ENCODE measurements at regions not wholly inside any gene's neighbourhood (a gene's known extent, or its start where the extent isn't known, plus 50 kb on each side); places are given as distances from the start of the nearest gene placed in this dataset.
"Not testable (repeated sequence)": the region's sequence is repeated elsewhere in the genome, so short reads cannot be mapped to it uniquely, and the experiment has no call there.

DNA sequence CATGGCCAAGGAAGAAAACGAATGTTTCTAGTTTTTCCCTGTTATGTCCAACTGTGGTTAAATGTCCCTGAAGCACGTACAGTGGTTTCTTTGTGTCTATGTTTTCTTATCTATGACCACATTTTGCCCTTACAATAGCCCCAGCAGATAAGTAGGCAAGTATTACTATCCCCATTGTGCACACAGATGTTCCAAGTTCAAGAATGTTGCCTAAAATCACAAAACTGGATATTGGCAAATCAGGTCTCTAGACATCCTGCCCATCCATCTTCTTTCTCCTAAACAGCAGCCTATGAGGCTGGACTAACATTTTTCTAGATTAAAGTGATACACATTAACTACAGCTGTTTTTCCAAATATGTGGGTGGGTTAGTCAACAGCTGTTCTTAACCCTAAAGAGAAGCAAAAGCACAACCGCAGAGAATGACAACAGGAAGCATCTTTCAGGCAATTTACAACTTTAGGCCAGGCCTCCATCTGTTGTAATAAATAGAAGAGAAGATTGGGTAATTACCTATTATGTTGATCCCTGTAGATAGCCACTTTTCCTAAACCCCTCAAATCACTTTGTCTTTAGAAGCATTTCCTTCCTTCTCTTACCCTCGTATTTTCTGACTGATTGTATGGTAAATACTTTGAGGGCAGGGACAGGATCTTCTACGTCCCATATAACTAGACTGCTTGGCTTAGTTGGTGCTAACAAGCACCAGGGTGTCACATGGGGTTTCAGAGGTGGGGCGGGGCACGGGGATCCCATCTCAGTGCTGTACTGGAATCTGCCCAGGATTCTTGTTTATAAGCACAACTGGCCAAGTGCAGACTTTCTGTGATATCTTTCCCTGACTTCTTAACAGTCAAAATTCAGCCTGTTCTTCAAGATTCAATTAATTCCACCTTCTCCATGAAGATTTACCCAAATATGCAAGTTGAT is 132.1 kb upstream of the SETBP1 start:
- no peak for DNase-seq (ENCODE audit: low spot score)

DNA sequence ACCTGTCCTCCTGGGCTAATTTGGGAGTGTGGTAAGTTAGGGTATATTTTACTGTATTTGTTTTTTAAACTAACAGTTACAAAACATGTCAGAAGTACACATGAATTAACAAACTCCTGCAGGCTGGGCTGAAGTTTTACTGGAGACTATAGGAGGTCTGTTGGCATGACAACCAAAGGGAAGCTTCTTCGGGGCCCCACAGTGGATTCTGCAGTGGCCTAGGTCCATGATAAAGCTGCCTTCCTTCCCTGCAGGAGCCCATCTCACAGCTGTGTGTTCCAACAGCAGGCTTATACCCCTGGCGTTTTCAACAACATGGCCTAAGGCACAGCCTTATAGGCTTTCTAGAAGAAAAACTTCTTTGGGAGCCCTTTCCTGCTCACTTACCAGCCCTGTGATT is 128.0 kb upstream of the SETBP1 start:
- DNase-seq (ENCODE audit: low spot score), result no peak

DNA sequence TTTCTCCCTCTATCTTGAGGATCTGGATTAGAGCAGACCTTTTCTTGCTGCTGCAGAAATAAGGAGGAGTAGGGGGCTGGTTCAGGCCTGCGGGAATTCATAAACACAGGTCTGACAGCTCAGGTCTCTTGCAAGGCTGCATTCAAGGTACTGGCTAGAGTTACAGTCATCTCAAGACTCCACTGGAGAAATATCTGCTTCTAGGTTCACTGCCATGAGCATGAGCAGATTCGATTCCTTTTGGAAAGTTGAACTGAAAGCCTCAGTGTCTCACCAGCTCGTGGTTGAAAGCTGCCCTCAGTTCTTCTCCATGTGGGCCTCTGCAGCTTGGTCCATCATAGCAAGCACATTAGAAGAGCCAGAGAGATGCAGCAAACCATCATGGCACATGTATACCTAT is 124.4 kb upstream of the SETBP1 start:
- DNase-seq (ENCODE audit: low spot score), result no peak

DNA sequence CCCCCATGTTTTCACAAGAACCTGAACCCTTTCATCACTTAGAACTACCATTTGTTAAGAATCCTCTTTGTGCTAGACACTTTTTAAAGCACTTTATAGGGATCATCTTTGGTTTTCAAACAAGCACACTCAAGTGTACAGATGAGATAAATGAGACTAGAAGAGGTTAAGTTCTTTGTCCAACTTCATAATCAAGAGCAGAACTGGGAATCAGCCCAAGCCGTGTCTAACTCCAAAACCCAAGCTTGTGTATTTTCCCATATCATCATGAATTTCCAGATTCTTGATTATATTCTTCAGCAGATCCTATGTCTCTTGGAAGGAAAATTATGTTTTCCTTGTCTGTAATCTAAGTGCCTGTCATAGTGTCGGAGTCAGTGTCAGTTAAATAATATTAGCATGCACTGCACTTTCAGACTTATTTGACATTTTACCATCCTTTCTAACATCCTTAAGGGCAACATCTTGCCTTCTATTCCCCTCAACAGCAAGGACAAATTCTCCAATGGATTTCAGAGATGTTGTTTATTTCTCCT is 123.0 kb upstream of the SETBP1 start:
- no peak for DNase-seq (ENCODE audit: low spot score)

DNA sequence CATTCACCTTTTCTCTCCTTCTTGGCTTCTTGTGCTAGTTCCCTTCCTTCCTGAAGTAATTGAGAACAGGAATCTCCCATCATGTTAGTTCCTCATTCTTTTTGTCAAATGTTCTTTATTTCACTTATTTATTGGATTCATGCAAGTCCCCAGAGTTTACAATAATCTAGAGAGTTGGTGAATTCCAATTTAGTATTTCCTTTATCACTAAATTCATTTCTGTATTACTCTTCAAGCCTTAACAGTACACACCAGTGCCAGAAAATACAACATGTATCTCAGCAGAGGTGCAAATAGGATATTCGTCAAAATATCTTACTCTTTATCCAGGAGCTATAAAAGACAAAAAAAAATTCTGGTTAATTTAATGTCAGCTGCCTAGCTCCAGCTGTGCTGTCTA is 121.9 kb upstream of the SETBP1 start:
- DNase-seq (ENCODE audit: low spot score), result no peak

DNA sequence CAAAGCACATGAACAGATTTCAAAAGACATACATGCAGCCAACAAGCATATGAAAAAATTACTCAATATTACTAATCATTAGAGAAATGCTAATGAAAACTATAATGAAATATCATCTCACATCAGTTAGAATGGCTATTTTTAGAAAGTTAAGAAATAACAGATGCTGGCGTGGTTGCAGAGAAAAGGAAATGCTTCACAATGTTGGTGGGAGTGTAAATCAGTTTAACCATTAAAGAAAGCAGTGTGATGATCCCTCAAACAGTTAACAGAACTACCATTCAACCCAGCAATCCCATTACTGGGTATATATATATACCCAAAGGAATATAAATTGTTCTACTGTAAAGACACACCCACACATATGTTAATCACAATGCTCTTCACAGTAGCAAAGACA is 117.7 kb upstream of the SETBP1 start:
- DNase-seq (ENCODE audit: low spot score), result no peak

DNA sequence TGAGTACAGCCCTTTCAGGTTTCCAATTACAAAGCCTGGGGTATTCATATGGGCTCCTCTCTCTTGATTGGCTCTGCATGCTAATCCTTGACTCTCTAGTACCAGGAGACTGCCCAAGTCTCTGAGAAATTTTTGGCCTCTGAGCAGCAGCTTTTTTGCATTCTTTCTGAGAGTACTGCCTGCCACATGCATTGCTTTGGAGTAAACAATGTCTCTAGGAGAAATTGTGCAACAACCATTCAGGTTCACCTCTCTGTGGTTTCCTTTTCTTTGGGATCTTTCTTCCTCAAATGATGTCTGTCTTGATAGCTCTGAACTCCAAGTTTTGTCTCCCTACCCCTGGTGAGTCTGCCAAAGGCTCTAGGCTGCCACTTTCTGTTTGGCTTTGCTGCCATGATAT is 115.8 kb upstream of the SETBP1 start:
- no peak for DNase-seq (ENCODE audit: low spot score)

DNA sequence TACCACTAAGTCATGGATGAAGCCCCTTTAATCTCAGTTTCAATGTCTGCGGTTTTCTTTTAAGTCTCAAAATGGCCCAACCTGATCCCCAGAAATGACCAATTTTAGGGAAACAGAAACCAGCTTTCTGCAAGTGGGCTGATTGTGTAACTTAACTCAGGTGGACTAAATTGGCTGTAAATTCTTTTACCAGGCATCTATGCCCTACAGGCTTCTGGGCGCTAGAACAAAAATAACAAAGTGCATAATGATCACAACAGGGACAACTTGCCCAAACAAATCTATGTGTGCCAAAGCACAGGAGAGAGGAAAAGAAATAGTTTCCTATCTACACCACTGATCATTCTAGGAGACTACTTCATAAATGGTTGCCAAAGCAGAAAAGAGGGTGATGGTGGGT is 112.3 kb upstream of the SETBP1 start:
- DNase-seq (ENCODE audit: low spot score), result no peak

DNA sequence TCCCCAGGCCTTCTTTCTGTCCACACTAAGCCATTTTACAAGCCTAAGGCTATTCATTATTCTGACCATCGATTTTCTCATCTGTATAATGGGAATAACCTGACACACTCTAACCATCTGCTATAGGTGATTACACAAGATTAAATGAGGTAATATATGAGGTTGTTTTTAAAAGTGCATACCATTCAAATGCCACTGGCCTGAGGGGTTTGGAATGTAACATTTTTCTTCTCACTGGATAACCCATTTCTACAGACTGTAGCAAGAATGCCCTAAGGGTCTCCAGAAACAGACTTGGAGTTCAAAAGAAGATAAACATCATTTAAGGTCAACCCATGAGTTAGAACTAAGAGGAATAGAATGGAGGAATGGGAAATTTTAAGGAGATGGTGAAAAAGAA is 111.7 kb upstream of the SETBP1 start:
- DNase-seq (ENCODE audit: low spot score), result no peak

DNA sequence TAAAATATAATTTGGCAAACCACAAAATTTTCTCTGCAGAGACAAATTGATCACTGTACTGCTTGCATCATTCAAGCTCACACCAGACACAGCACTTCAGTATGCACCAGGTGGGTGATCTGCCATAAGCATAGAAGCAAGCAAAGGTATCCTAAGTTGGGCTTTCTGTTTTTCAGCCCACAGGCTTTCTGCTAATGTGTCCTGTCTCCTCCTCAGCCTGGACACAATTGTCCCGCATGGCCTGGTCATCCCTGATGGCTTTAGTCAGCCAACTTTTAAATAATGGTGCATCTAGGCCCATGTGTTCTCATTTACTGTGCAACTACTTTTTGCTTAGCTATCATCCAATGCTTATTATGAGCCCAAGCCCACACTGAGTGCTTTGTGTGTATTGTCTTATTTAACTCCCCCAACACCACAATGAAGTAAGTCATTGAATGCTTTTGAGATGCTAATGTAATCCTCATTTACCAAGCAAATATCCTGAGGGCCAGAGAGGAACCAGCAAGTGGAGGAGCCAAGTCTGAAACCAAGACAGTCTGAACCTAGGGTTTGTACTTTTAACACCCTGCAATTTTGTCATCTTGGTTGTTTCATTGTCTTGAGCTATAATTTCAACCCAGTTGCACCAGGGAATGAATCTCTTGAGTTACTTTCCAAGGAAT is 111.2 kb upstream of the SETBP1 start:
- DNase-seq (ENCODE audit: low spot score), result no peak

DNA sequence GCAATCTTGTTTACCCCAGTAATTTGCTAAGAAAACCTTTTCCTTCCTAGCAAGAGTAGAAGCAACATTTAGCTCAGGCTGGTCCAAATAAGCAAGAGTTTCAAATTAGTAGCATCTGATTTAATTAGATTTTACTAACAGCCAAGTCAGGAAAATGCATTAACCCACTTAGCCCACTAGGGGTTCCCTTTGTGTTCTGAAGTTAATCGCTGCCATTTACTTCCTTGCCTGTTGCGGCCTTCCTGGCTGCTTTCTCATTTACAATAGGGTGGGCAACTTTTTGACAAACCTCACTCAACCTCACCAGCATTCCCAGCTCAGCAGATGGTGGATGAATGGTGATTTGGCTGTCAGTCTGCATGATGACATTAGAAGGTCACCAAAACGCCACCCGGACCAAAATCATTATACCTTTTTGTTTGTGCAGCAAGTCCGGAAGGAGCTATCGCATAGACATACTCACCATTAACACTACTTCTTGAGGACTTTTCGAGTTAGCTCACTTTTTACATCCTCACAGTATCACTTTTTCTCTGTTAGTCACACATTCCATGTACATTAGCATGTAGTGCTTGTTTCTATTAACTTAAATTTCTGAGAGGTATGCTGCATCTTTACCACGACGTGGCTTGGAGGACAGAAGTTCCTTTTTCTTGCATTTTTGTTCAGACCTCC is 101.5 kb upstream of the SETBP1 start:
- DNase-seq (ENCODE audit: low spot score), result no peak

DNA sequence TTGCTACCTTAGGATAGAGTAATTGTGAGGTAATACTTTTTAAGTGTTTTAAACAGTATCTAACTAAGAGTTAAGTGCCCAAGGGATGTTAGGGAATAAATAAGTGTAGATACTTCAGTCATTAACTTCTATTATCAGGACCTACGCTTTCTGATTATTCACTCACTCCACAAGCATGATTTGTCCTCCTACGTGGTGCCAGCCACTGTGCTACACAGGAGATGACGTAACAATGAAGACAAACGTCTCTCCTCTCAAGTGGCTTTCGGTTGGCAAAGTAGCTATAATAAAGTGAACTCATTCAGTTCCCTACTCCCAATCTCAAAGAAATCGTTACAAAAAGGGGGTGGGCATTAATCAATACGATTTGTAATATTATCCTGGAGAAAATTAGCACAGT is 100.9 kb upstream of the SETBP1 start:
- no peak for DNase-seq (ENCODE audit: low spot score)

DNA sequence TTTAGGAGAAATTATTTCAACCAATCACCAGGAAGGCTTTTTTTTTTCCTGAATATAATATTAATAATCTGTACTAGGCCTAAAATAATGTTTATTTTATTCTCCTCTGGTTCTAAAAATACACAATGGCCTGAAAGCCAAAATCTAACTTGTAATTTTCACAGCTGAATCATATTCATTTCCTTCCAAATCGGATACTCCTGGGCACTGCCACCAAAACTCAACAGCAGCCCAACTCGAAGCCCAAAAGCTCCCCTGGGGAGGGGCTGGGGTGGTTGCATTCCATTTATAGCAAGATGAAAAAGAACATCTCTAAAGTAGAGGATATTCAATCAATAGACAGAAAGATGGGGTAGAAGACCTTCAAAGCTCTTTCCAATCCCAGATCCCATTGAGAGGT is 100.5 kb upstream of the SETBP1 start:
- DNase-seq (ENCODE audit: low spot score), result no peak

DNA sequence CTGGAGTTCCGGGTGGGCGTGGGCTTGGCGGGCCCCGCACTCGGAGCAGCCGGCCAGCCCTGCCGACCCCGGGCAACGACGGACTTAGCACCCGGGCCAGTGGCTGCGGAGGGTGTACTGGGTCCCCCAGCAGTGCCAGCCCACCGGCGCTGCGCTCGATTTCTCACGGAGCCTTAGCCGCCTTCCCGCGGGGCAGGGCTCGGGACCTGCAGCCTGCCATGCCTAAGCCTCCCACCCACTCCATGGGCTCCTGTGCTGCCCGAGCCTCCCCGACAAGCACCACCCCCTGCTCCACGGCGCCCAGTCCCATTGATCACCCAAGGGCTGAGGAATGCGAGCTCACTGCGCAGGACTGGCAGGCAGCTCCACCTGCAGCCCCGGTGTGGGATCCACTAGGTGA is 99.9 kb upstream of the SETBP1 start:
- DNase-seq (ENCODE audit: low spot score), result not testable (repeated sequence)

DNA sequence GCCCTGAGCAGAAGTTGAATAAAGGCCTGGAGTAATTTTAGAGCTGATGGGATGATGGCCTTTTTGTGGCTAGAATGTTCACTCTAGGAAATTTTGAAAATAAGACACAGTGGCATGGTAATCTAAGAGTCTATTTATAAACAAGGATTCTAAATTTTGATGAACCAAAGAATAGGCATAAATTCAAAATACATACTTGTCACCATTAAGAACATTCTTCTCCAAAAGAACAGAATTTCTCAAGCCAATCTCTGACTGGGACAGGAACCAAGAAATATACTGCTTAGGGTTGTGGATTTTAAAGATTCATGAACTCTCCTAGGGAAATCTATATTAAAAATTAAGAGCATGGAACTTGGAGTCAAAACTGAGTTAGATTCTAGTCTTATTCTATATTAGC is 98.2 kb upstream of the SETBP1 start:
- no peak for DNase-seq (ENCODE audit: low spot score)

DNA sequence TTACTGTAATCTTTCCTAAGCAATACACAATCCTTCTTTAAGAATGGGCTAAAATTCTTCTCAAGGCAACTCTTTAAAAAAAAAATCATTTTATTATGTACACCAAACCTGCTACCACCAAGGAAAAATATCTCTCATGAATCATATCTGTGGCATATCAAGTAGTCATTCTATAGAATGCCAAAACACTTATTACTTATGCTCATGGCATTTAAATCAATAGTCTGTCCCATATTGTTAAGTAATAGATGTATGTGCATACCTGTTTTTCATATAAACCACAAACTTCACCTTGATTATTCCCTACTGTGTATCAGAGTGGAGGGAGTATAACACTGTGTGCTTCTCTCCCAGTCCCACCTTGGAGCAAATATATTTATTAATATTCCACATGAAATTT is 95.8 kb upstream of the SETBP1 start:
- DNase-seq (ENCODE audit: low spot score), result no peak

DNA sequence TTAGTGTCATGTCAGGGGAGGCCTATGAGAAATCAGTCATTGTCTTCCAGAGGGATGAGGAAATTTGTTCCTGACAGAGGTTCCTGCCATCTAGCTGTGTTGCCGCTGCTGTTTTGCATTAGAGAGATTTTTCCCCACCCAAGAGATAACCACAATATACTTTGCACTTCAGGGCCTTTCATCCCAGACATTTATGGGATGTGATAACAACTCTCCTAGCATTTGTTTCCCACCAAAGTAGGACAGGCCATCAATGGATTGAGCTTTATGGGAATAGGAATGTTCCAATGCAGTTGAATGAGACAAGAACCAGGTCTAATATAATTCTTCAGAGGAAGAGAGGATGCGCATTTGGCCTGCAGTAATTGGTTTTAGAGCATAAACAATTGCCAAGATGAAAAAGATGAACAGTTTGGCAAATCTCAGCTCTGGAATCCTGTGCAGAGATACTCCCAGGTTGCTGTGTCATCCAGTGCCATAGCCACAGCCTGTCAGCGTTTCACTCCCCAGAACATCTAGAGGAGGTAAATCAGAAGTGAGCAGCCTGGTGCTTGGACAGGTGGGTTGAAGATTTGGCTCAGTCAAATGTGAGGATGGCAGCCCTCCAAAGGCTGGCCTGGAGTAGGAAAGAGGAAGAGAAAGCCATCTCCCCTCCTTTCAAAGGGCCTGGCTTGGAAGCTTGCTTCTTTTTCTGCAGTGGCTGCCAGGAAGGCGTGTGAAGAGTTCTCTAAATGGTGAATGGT is 93.7 kb upstream of the SETBP1 start:
- DNase-seq (ENCODE audit: low spot score), result no peak

DNA sequence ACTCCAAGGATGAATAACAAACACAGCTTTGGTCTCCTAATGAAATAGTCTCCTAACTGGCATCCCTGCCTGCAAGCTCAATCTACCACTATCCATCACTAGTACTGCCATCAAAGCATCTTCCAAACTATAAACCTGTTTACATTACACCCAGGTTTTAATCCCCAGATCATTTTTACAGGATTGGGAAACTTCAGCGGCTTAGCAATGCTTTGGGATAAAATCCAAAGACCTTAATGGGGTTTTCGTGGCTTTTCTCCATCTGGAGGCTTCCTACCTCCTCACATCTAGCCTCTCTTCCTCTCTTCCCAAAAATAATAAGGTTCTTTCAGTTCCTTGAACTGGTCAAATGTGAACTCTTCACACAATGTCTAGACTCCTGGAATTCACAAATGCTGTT is 92.2 kb upstream of the SETBP1 start:
- no peak for DNase-seq (ENCODE audit: low spot score)

DNA sequence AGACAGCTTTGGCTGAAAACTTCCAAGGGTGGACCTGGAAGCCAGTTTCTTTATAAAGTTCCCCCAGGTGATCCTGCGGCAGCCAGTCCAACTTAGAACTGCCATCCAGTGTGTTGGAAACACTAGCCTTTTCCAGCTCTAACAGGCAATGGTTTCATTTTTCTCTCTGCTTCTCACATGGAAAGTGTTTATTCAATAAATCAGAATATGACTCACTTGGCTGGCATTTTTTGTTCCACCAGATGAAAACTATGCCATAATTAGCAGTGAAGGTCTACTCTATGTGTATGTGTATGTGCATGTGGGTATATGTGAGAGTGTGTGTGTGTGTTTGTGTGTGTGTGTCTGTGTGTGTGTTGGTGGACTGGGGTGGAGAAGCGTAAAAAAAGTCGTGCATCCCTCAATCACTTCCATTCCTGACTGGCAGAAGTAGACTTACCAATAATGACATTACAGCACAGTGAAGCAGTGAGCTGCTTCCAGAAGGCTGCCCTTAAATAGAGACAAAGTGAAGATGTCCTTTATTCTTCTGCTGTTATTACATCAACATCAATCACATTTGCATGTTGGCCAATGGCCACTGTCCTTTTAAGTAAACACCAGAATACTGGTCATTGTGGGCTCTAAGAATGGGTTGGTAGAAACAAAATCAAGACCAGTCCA is 90.9 kb upstream of the SETBP1 start:
- DNase-seq (ENCODE audit: low spot score), result no peak

DNA sequence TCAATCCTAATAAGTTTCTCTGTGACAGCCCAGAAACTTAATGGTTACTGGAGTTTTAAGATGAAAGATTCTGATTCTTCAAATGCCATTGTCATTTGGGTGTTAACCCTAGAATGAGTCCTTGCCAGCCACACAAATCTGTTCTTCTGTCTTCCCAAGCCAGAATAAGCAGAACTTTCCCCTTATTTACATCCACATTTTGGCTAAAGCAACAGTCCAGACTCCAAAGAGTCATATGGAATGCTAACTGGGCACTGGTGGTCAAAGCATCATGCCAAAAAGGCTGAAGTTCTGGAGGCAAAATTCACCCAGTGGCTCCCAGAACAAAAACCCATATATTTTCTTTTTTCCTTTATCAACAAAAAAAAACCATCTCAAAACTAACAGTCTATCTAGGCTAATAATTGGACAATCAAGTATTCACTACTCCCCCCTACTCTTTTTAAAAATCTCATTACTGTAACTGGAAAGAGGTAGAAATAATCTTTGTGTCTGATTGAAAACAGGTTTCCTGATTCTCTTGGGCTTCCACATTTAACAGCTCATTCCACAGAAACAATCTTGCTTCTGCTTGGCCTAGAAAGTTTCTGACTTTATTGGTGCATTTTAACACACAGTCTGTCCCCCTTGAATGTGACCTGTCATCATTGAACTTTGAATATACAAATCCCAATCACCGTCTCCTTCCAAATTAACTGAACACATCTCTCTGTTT is 89.6 kb upstream of the SETBP1 start:
- DNase-seq (ENCODE audit: low spot score), result no peak

DNA sequence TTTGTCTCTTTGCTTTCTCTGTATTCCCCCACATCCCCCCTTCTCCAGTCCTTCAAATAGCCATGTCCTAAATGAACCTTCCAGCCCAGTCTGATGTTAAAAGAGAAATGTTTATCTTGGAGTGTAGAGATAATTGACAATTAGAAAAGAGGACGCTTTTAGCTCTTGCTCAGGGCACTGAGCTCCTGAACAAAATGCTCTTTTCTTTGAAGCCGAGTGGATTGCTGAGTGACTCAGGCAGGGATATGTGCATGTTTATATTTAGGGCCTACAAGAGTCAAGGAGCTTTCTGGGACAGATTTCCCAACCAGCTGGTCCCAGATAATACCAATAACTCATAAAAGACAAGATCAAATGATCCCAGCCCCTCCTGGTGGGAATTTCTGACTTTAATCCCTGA is 88.0 kb upstream of the SETBP1 start:
- no peak for DNase-seq (ENCODE audit: low spot score)

Data from left forelimb (tissue), 1 donor.